ENCODE measurements at regions not wholly inside any gene's neighbourhood (a gene's known extent, or its start where the extent isn't known, plus 50 kb on each side); places are given as distances from the start of the nearest gene placed in this dataset.

- Histone ChIP-seq H3K9ac (ENCODE audit: low read length) (no peak overlapping the region), H2AK5ac (ENCODE audit: low read length) (no peak overlapping the region), H3K4me3 (ENCODE audit: low read length) (no peak overlapping the region), H3K4me2 (ENCODE audit: low read length) (no peak overlapping the region), H2BK120ac (ENCODE audit: low read depth, low read length) (no peak overlapping the region), H3K79me2 (ENCODE audit: control insufficient read depth, insufficient read depth, low read length) (no peaks in the 10 kb centered on the region), H3K23ac (ENCODE audit: low read length) (no peak overlapping the region), H3K4me1 (ENCODE audit: control insufficient read depth, low read depth, low read length) (no peaks in the 10 kb centered on the region), H2BK15ac (replicated peaks; ENCODE audit: low read depth) (no peak overlapping the region), H4K5ac (ENCODE audit: low read length) (no peak overlapping the region), H3K79me1 (ENCODE audit: low read length) (no peaks in the 10 kb centered on the region), H4K8ac (ENCODE audit: low read depth, low read length) (no peak overlapping the region), H3K27me3 (ENCODE audit: insufficient read depth, low read length, poor library complexity) (no peaks in the 10 kb centered on the region), H3K56ac (ENCODE audit: low read length) (no peak overlapping the region), H3K27ac (ENCODE audit: low read depth, low read length) (no peak overlapping the region), H3K18ac (ENCODE audit: low read length) (no peak overlapping the region), H2BK5ac (ENCODE audit: low read length) (no peak overlapping the region), H3K4ac (ENCODE audit: low read depth, low read length) (no peak overlapping the region), H3K36me3 (ENCODE audit: control insufficient read depth, insufficient read depth, low read length) (no peaks in the 10 kb centered on the region)
- no peak for DNase-seq
- WGBS (ENCODE audit: extremely low coverage, insufficient coverage, low lambda C conversion rate), result no CpG with 5 or more reads among the region's 5 CpGs
These were observed 97.5 kb upstream of the SHB start for GRCh38 chr9:38166501-38166900.

DNA sequence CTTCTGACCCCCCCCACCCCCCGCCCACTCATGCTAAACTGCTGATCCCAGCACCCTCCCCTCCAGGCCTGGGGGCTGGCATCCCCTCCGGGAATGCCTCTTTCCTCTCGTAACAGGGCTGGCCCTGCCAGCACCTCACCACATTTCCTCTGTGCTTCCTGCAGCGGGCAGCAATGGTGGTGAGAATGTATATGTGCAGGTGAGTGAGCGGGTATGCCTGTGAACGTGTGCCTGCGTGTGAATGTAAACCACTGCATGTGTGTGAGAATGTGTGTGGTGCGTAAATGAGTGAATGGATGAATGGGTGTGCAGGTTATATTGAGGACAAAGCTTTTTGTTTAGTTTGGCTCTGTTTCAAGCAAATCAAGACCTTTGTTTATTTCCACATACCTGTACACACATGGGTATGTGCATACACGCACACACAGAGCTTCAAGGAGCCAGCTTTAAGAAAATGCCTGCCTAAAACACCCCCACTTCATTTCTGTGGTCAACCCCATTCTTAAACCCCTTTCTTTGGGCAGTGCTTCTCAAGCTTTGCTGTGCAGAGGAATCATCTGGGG, 95.7 kb upstream of the SHB start:
- no peak overlapping the region for H3K23ac ChIP-seq (ENCODE audit: low read length)

GRCh38 chr9:38163518-38163917, 94.5 kb upstream of the SHB start:
- H2BK5ac ChIP-seq (ENCODE audit: low read length), result no peak overlapping the region
- H3K27ac ChIP-seq (ENCODE audit: low read depth, low read length), result no peak overlapping the region
- no CpG with 5 or more reads among the region's 3 CpGs for WGBS (ENCODE audit: extremely low coverage, insufficient coverage, low lambda C conversion rate)
- H3K79me1 ChIP-seq (ENCODE audit: low read length), result no peaks in the 10 kb centered on the region
- no peak overlapping the region for H2BK15ac ChIP-seq (replicated peaks; ENCODE audit: low read depth)
- DNase-seq, result no peak
- no peaks in the 10 kb centered on the region for H3K36me3 ChIP-seq (ENCODE audit: control insufficient read depth, insufficient read depth, low read length)
- H3K56ac ChIP-seq (ENCODE audit: low read length), result no peak overlapping the region
- no peaks in the 10 kb centered on the region for H3K27me3 ChIP-seq (ENCODE audit: insufficient read depth, low read length, poor library complexity)
- no peak overlapping the region for H4K5ac ChIP-seq (ENCODE audit: low read length)
- no peak overlapping the region for H3K9ac ChIP-seq (ENCODE audit: low read length)
- no peak overlapping the region for H2BK120ac ChIP-seq (ENCODE audit: low read depth, low read length)
- no peak overlapping the region for H3K4me2 ChIP-seq (ENCODE audit: low read length)
- no peak overlapping the region for H3K23ac ChIP-seq (ENCODE audit: low read length)
- no peak overlapping the region for H3K4ac ChIP-seq (ENCODE audit: low read depth, low read length)
- no peak overlapping the region for H3K18ac ChIP-seq (ENCODE audit: low read length)
- no peaks in the 10 kb centered on the region for H3K79me2 ChIP-seq (ENCODE audit: control insufficient read depth, insufficient read depth, low read length)
- H3K4me3 ChIP-seq (ENCODE audit: low read length), result no peak overlapping the region
- H2AK5ac ChIP-seq (ENCODE audit: low read length), result no peak overlapping the region
- no peaks in the 10 kb centered on the region for H3K4me1 ChIP-seq (ENCODE audit: control insufficient read depth, low read depth, low read length)
- H4K8ac ChIP-seq (ENCODE audit: low read depth, low read length), result no peak overlapping the region

More for the DNA sequence above, 95.7 kb upstream of the SHB start:
- no peaks in the 10 kb centered on the region for H3K79me2 ChIP-seq (ENCODE audit: control insufficient read depth, insufficient read depth, low read length)
- H3K4me1 ChIP-seq (ENCODE audit: control insufficient read depth, low read depth, low read length), result no peaks in the 10 kb centered on the region
- H2AK5ac ChIP-seq (ENCODE audit: low read length), result no peak overlapping the region
- H3K4me2 ChIP-seq (ENCODE audit: low read length), result no peak overlapping the region
- H3K18ac ChIP-seq (ENCODE audit: low read length), result no peak overlapping the region
- H3K79me1 ChIP-seq (ENCODE audit: low read length), result no peaks in the 10 kb centered on the region
- no peaks in the 10 kb centered on the region for H3K27me3 ChIP-seq (ENCODE audit: insufficient read depth, low read length, poor library complexity)
- H2BK15ac ChIP-seq (replicated peaks; ENCODE audit: low read depth), result no peak overlapping the region
- H3K4ac ChIP-seq (ENCODE audit: low read depth, low read length), result no peak overlapping the region
- no peak overlapping the region for H4K8ac ChIP-seq (ENCODE audit: low read depth, low read length)
- H3K36me3 ChIP-seq (ENCODE audit: control insufficient read depth, insufficient read depth, low read length), result no peaks in the 10 kb centered on the region
- DNase-seq, result no peak
- no peak overlapping the region for H3K27ac ChIP-seq (ENCODE audit: low read depth, low read length)
- no peak overlapping the region for H3K4me3 ChIP-seq (ENCODE audit: low read length)
- H3K9ac ChIP-seq (ENCODE audit: low read length), result no peak overlapping the region
- H2BK5ac ChIP-seq (ENCODE audit: low read length), result no peak overlapping the region
- no peak overlapping the region for H3K56ac ChIP-seq (ENCODE audit: low read length)
- H2BK120ac ChIP-seq (ENCODE audit: low read depth, low read length), result no peak overlapping the region
- H4K5ac ChIP-seq (ENCODE audit: low read length), result no peak overlapping the region
- WGBS (ENCODE audit: extremely low coverage, insufficient coverage, low lambda C conversion rate), result no CpG with 5 or more reads among the region's 9 CpGs

DNA sequence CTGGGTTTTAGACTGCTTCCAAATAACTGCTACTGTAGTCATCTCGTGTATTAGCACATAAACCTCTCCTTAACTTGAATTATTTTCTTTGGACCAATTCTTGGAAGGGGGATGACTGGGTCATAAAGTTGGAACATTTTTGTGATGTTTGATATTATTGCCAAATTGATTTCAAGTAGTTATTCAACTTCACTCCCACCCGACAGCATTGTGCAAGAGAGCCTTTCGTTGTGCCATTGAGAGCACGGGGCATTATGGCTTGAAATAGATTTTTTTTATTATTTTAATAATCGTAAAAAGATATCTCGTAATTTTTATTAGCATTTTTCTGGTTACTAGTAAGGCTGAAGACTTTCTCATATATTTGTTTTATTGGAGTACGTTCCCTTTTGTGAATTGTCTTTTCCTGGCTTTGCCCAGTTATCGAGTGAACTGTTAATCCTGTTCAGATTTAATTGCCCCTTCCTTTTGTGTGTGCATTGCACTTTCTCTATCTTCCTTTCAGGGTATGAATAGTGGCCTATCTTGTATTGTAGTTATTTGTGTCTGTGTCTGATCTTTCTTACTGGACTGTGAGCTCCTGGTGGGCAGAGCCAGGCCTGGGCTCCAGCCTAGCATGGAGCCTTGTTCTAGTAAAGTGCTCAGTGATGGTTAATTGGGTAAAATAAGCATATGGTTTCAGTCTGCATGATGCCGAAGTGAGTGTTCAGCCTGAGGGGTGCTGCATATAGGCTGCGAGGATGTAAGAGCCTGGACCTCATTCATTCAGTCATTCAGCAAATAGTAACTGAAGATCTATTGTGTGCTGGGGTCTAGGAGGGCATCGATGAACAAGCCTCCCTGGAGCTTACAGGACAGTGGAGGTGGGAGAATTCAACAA, 93.5 kb upstream of the SHB start:
- H3K27ac ChIP-seq (ENCODE audit: low read depth, low read length), result no peak overlapping the region
- no peak overlapping the region for H3K9ac ChIP-seq (ENCODE audit: low read length)

GRCh38 chr9:38160613-38161215, 91.7 kb upstream of the SHB start:
- Histone ChIP-seq H3K36me3 (ENCODE audit: control insufficient read depth, insufficient read depth, low read length) (no peaks in the 10 kb centered on the region), H2BK5ac (ENCODE audit: low read length) (no peak overlapping the region), H2BK15ac (replicated peaks; ENCODE audit: low read depth) (no peak overlapping the region), H3K79me1 (ENCODE audit: low read length) (no peaks in the 10 kb centered on the region), H3K4ac (ENCODE audit: low read depth, low read length) (no peak overlapping the region), H2AK5ac (ENCODE audit: low read length) (no peak overlapping the region), H3K56ac (ENCODE audit: low read length) (no peak overlapping the region), H3K23ac (ENCODE audit: low read length) (no peak overlapping the region), H4K5ac (ENCODE audit: low read length) (no peak overlapping the region), H3K27ac (ENCODE audit: low read depth, low read length) (no peak overlapping the region), H4K8ac (ENCODE audit: low read depth, low read length) (no peak overlapping the region), H3K18ac (ENCODE audit: low read length) (no peak overlapping the region), H3K4me2 (ENCODE audit: low read length) (no peak overlapping the region), H3K9ac (ENCODE audit: low read length) (no peak overlapping the region), H3K79me2 (ENCODE audit: control insufficient read depth, insufficient read depth, low read length) (no peaks in the 10 kb centered on the region), H3K27me3 (ENCODE audit: insufficient read depth, low read length, poor library complexity) (no peaks in the 10 kb centered on the region), H3K4me3 (ENCODE audit: low read length) (no peak overlapping the region), H3K4me1 (ENCODE audit: control insufficient read depth, low read depth, low read length) (no peaks in the 10 kb centered on the region), H2BK120ac (ENCODE audit: low read depth, low read length) (no peak overlapping the region)
- no CpG with 5 or more reads among the region's 9 CpGs for WGBS (ENCODE audit: extremely low coverage, insufficient coverage, low lambda C conversion rate)
- DNase-seq, result peak; percentile 80

More for the DNA sequence above, 93.5 kb upstream of the SHB start:
- Histone ChIP-seq H3K4me2 (ENCODE audit: low read length) (no peak overlapping the region), H3K79me1 (ENCODE audit: low read length) (no peaks in the 10 kb centered on the region), H4K8ac (ENCODE audit: low read depth, low read length) (no peak overlapping the region), H4K5ac (ENCODE audit: low read length) (no peak overlapping the region), H3K36me3 (ENCODE audit: control insufficient read depth, insufficient read depth, low read length) (no peaks in the 10 kb centered on the region), H3K4me3 (ENCODE audit: low read length) (no peak overlapping the region), H3K23ac (ENCODE audit: low read length) (no peak overlapping the region), H2BK15ac (replicated peaks; ENCODE audit: low read depth) (no peak overlapping the region), H3K18ac (ENCODE audit: low read length) (no peak overlapping the region), H3K4ac (ENCODE audit: low read depth, low read length) (no peak overlapping the region), H2BK120ac (ENCODE audit: low read depth, low read length) (no peak overlapping the region), H2AK5ac (ENCODE audit: low read length) (no peak overlapping the region), H3K56ac (ENCODE audit: low read length) (no peak overlapping the region), H3K4me1 (ENCODE audit: control insufficient read depth, low read depth, low read length) (no peaks in the 10 kb centered on the region), H3K79me2 (ENCODE audit: control insufficient read depth, insufficient read depth, low read length) (no peaks in the 10 kb centered on the region), H3K27me3 (ENCODE audit: insufficient read depth, low read length, poor library complexity) (no peaks in the 10 kb centered on the region), H2BK5ac (ENCODE audit: low read length) (no peak overlapping the region)
- no peak for DNase-seq
- WGBS (ENCODE audit: extremely low coverage, insufficient coverage, low lambda C conversion rate), result 100% methylated on average over 2 of the region's 11 CpGs

Measured in mesendoderm (in vitro differentiated cells).